HEK293 (cell line): ENCODE measurements at regions not wholly inside any gene's neighbourhood (a gene's known extent, or its start where the extent isn't known, plus 50 kb on each side); places are given as distances from the start of the nearest gene placed in this dataset.

Source experiments
- CTCF ChIA-PET: fragments of 350-600 bp; formaldehyde crosslinking; extraction: SDS; loops from one replicate; lab custom pipeline; 2021; ENCODE audit warnings: antibody characterized with exemption; lab: Yijun Ruan, JAX
- POLR2A ChIA-PET: fragments of 300-600 bp; formaldehyde crosslinking; extraction: SDS; loops from one replicate; lab custom pipeline; 2020; ENCODE audit warnings: antibody characterized with exemption, inconsistent platforms; lab: Yijun Ruan, JAX
- H3K27ac ChIP-seq: fragments of 200-500 bp; sonication (Bioruptor generic); 2 replicates; pipeline ENCODE4 v1.5.1; 2014; ENCODE audit warnings: low read depth, low read length, control low read depth, inconsistent platforms; ENCODE audit errors: extremely low read depth
- H3K36me3 ChIP-seq, 2 experiments: fragments of 200-500 bp in 1 of 2; sonication (Bioruptor generic) in 1 of 2; 1 replicate in 1 of 2; 2 replicates in 1 of 2; pipeline ENCODE4 v1.5.1; 2014 to 2017; ENCODE audit warnings: inconsistent platforms in 2 of 2, low read length in 2 of 2; ENCODE audit not compliant: control insufficient read depth in 2 of 2, insufficient read depth in 1 of 2
- H3K4me1 ChIP-seq: fragments of 200-500 bp; sonication (Bioruptor generic); 2 replicates; pipeline ENCODE4 v1.5.1; 2014; ENCODE audit warnings: mild to moderate bottlenecking, low read length, inconsistent platforms; ENCODE audit not compliant: control insufficient read depth, insufficient read depth
- H3K4me3 ChIP-seq: 2 replicates; pipeline ENCODE4 v1.5.1; 2011; ENCODE audit warnings: low read depth, mild to moderate bottlenecking, control low read depth, low read length, moderate library complexity
- H3K9me3 ChIP-seq: fragments of 200-500 bp; sonication (Bioruptor generic); 2 replicates; pipeline ENCODE4 v1.5.1; 2014; ENCODE audit warnings: low read depth, low read length, inconsistent platforms; ENCODE audit not compliant: control insufficient read depth, insufficient read depth
- IKZF3 ChIP-seq: fragments of 450-650 bp; IDR thresholded peaks from 2 replicates; pipeline ENCODE4 v1.5.0; 2018; ENCODE audit warnings: missing biosample characterization, mild to moderate bottlenecking, missing genetic modification characterization, moderate library complexity
- KLF16 ChIP-seq: fragments of 450-650 bp; formaldehyde crosslinking; IDR thresholded peaks from 2 replicates; pipeline ENCODE4 v1.5.1; 2017; ENCODE audit warnings: missing biosample characterization, missing genetic modification characterization
- WT1 ChIP-seq: fragments of 450-650 bp; formaldehyde crosslinking; IDR thresholded peaks from 2 replicates; pipeline ENCODE4 v1.5.1; 2016; ENCODE audit warnings: missing biosample characterization, missing genetic modification characterization
- ZBTB1 ChIP-seq: fragments of 450-650 bp; formaldehyde crosslinking; IDR thresholded peaks from 2 replicates; pipeline ENCODE4 v1.5.1; 2016; ENCODE audit warnings: missing biosample characterization, missing genetic modification characterization
- ZNF266 ChIP-seq: fragments of 450-650 bp; formaldehyde crosslinking; IDR thresholded peaks from 2 replicates; pipeline ENCODE4 v1.5.1; 2016; ENCODE audit warnings: missing biosample characterization, missing genetic modification characterization, low read depth
- ZNF366 ChIP-seq: fragments of 450-650 bp; formaldehyde crosslinking; conservative IDR thresholded peaks from 2 replicates; pipeline ENCODE4 v1.5.1; 2016; ENCODE audit warnings: missing biosample characterization, missing genetic modification characterization
- ZNF37A ChIP-seq: fragments of 450-650 bp; IDR thresholded peaks from 2 replicates; pipeline ENCODE4 v1.5.1; 2018; ENCODE audit warnings: missing biosample characterization, missing genetic modification characterization
- ZNF391 ChIP-seq: fragments of 450-650 bp; formaldehyde crosslinking; IDR thresholded peaks from 2 replicates; pipeline ENCODE4 v1.5.1; 2016; ENCODE audit warnings: low read depth, missing biosample characterization, missing genetic modification characterization, borderline replicate concordance
- ZNF473 ChIP-seq: fragments of 450-650 bp; formaldehyde crosslinking; IDR thresholded peaks from 2 replicates; pipeline ENCODE4 v1.5.1; 2017; ENCODE audit warnings: missing biosample characterization, missing genetic modification characterization
- ZNF585B ChIP-seq: fragments of 450-650 bp; formaldehyde crosslinking; IDR thresholded peaks from 2 replicates; pipeline ENCODE4 v1.5.1; 2016; ENCODE audit warnings: missing biosample characterization, missing genetic modification characterization
- ZNF791 ChIP-seq: fragments of 450-650 bp; formaldehyde crosslinking; IDR thresholded peaks from 2 replicates; pipeline ENCODE4 v1.5.1; 2016; ENCODE audit warnings: missing biosample characterization, missing genetic modification characterization
- TF ChIP-seq, protein P1 (sequence below): fragments of 450-650 bp; formaldehyde crosslinking; conservative IDR thresholded peaks from 2 replicates; pipeline ENCODE4 v1.5.1; 2016; ENCODE audit warnings: low read depth, missing biosample characterization, missing genetic modification characterization
- TF ChIP-seq, protein P2 (sequence below): fragments of 450-650 bp; formaldehyde crosslinking; IDR thresholded peaks from 2 replicates; pipeline ENCODE4 v1.5.1; 2017; ENCODE audit warnings: missing biosample characterization, missing genetic modification characterization
- TF ChIP-seq, protein P3 (sequence below): fragments of 450-650 bp; formaldehyde crosslinking; IDR thresholded peaks from 2 replicates; pipeline ENCODE4; 2016; ENCODE audit warnings: missing biosample characterization, missing genetic modification characterization
- TF ChIP-seq, protein P4 (sequence below): fragments of 450-650 bp; formaldehyde crosslinking; IDR thresholded peaks from 2 replicates; pipeline ENCODE4 v1.5.1; 2016; ENCODE audit warnings: missing biosample characterization, missing genetic modification characterization

DNA sequence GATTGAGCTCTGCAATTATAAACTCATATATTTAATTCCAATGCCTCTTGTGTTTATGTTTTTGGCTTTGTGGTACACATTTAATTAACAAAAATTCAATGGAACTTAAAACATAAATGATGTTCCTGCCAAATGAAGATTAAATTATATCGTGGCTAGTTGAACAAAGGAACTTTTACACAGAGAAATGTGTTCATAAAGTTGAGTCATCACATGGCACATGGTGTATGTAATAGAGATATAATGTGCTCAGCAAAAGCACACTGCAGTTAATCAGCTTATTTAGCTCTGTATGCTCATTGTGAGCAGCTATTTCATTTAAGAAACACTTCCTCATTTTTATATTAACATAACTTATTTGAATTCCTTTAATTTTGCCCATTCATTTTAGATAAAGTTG is 1295.6 kb upstream of the CITED2 start:
- Histone ChIP-seq H3K9me3 (no peaks in the 10 kb centered on the region), H3K4me1 (no peaks in the 10 kb centered on the region), H3K36me3 (no peaks in the 10 kb centered on the region), H3K4me3 (no peak overlapping the region), H3K27ac (no peak overlapping the region)
- TF ChIP-seq, protein P1, sequence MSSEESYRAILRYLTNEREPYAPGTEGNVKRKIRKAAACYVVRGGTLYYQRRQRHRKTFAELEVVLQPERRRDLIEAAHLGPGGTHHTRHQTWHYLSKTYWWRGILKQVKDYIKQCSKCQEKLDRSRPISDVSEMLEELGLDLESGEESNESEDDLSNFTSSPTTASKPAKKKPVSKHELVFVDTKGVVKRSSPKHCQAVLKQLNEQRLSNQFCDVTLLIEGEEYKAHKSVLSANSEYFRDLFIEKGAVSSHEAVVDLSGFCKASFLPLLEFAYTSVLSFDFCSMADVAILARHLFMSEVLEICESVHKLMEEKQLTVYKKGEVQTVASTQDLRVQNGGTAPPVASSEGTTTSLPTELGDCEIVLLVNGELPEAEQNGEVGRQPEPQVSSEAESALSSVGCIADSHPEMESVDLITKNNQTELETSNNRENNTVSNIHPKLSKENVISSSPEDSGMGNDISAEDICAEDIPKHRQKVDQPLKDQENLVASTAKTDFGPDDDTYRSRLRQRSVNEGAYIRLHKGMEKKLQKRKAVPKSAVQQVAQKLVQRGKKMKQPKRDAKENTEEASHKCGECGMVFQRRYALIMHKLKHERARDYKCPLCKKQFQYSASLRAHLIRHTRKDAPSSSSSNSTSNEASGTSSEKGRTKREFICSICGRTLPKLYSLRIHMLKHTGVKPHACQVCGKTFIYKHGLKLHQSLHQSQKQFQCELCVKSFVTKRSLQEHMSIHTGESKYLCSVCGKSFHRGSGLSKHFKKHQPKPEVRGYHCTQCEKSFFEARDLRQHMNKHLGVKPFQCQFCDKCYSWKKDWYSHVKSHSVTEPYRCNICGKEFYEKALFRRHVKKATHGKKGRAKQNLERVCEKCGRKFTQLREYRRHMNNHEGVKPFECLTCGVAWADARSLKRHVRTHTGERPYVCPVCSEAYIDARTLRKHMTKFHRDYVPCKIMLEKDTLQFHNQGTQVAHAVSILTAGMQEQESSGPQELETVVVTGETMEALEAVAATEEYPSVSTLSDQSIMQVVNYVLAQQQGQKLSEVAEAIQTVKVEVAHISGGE (tag by site-specific recombination): no peak
- CTCF ChIA-PET: interaction anchor here (0.6 to 1.5 kb wide), 2 partner anchors 9 to 92 kb away, joined by 3 to 4 read pairs; no protein-coding TSS in a partner anchor
- POLR2A ChIA-PET: no interaction called here

DNA sequence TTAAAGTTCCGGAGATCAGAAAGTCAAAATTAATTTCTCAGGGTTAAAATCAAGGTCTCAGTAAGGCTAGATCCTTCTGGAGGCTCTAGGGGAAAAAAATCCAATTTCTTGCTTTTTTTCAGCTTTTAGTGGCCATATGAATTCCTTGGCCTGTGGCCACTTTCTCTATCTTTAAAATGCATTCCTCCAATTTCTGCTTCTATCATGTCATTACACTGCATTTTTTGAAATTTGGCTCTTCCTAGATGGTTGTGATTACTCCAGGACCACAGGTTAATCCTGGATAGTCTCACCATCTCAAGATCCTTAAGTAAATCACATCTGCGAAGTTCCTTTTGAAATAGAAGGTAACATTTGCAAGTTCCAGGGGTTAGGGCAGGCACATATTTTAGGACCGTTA is 1294.9 kb upstream of the CITED2 start:
- Histone ChIP-seq H3K9me3 (no peaks in the 10 kb centered on the region), H3K36me3 (no peaks in the 10 kb centered on the region), H3K4me3 (no peak overlapping the region)
- POLR2A ChIA-PET: no interaction called here
- no peak for TF ChIP-seq ZNF473 (tag by site-specific recombination)
- TF ChIP-seq IKZF3 (tag by site-specific recombination): no peak
- no peak for TF ChIP-seq ZBTB1 (tag by site-specific recombination)
- TF ChIP-seq ZNF37A: no peak
- no peak for TF ChIP-seq ZNF366 (tag by site-specific recombination)
- no peak for TF ChIP-seq KLF16 (tag by site-specific recombination)
- TF ChIP-seq, protein P2, sequence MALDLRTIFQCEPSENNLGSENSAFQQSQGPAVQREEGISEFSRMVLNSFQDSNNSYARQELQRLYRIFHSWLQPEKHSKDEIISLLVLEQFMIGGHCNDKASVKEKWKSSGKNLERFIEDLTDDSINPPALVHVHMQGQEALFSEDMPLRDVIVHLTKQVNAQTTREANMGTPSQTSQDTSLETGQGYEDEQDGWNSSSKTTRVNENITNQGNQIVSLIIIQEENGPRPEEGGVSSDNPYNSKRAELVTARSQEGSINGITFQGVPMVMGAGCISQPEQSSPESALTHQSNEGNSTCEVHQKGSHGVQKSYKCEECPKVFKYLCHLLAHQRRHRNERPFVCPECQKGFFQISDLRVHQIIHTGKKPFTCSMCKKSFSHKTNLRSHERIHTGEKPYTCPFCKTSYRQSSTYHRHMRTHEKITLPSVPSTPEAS (tag by site-specific recombination): no peak
- TF ChIP-seq, protein P3, sequence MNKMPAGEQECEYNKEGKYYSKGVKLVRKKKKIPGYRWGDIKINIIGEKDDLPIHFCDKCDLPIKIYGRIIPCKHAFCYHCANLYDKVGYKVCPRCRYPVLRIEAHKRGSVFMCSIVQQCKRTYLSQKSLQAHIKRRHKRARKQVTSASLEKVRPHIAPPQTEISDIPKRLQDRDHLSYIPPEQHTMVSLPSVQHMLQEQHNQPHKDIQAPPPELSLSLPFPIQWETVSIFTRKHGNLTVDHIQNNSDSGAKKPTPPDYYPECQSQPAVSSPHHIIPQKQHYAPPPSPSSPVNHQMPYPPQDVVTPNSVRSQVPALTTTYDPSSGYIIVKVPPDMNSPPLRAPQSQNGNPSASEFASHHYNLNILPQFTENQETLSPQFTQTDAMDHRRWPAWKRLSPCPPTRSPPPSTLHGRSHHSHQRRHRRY: no peak
- TF ChIP-seq ZNF585B (tag by site-specific recombination): no peak
- TF ChIP-seq ZNF791 (tag by site-specific recombination): no peak
- TF ChIP-seq, all 188 proteins: peak for 0
- CTCF ChIA-PET: interaction anchor here (1.5 kb wide), 1 partner anchor 9 kb away, joined by 3 read pairs; no protein-coding TSS in a partner anchor
- no peak overlapping the region for H3K27ac ChIP-seq
- H3K4me1 ChIP-seq: no peaks in the 10 kb centered on the region

DNA sequence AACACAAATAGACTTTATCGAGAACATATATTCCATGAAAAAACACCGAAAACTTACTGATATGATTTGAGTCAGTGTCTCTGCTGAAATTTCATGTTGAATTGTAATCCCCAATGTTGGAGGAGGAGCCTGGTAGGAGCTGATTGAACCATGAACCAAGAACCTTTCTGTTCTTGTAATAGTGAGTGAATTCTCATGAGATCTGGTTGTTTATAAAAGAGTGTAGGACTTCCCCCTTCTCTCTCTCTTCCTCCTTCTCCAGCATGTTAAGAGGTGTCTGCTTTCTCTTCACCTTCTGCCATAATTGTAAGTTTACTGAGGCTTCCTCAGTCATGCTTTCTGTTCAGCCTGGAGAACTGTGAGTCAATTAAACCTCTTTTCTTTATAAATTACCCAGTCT is 1289.3 kb upstream of the CITED2 start:
- TF ChIP-seq, protein P4, sequence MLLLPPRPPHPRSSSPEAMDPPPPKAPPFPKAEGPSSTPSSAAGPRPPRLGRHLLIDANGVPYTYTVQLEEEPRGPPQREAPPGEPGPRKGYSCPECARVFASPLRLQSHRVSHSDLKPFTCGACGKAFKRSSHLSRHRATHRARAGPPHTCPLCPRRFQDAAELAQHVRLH (tag by site-specific recombination): no peak
- TF ChIP-seq WT1 (no peak), ZNF391 (no peak), ZNF266 (no peak)
- ChIA-PET CTCF (no interaction called here), POLR2A (interaction anchor here (0.7 kb wide), 1 partner anchor 1290 kb away, joined by 3 read pairs; the partner anchor contains the start of gene CITED2)
- Histone ChIP-seq H3K4me3 (no peak overlapping the region), H3K9me3 (no peaks in the 10 kb centered on the region), H3K4me1 (no peaks in the 10 kb centered on the region), H3K36me3 (no peaks in the 10 kb centered on the region), H3K27ac (no peak overlapping the region)
